HG03460 (cell line): ENCODE measurements at regions not wholly inside any gene's neighbourhood (a gene's known extent, or its start where the extent isn't known, plus 50 kb on each side); places are given as distances from the start of the nearest gene placed in this dataset.

Source experiments
- ATAC-seq: cut with Tn5 transposase; IDR thresholded peaks from one replicate; pipeline ENCODE4 v1.9.1; 2021; ENCODE audit not compliant: unreplicated experiment

DNA sequence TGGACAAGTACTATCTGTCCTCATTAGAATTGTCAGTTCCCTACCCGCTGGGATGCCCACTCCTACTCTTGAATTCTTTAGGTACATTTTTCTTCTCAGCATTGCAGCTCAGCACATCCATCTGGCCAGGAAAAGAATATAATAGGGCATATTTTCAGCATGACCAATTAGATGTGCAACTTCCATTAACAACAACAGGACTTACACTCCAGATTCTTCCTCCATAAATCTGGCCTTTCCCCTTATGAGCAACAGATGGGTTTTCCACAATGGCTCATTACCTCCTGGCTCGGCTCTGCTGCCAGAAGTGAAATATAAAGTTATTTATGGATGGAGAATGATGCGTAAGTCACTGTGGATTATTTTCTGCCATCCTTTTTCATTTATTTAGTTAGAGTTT lies 443.8 kb upstream of the TGFBR2 start:
- no peak for ATAC-seq

DNA sequence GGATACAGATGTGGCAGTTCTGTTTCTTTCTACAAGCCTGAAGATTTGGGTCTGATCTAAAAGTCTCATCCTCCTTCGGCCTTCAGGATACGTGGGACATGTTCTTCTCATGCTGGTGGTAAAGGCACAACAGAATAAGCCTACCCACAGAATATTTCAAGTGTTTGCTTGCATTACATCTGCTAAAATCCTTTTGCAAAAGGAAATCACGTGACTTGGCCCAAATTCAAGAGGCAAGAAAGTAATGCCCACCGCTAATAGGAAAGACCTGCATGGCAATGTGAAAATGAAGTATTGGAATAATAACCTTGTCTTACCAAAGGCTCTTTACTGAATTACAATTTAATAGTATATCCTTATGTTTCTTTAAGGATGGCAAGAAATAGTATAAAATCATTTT lies 439.9 kb upstream of the TGFBR2 start:
- no peak for ATAC-seq

DNA sequence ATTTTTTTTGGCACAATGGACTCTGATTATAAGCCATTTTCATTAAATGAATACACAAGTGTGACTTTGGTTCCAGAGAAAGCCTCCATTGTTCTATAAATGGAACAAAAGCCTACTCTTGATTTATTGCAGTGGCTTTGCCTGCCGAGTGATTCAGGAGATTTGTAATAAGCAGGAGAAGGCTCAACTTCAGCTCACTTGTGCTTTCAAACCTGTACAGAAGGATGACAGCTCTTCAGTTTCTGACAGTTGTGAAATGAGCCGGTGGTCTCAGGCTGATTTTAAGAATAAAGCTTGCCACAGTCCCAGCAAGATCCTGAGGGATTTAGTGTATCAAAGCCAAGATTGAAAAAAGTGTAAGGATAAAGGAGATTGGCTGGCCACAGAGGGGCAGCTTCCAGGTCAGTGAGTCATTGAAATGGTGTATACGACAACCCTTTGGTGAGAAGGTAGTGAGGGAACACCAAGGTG lies 438.8 kb upstream of the TGFBR2 start:
- no peak for ATAC-seq

DNA sequence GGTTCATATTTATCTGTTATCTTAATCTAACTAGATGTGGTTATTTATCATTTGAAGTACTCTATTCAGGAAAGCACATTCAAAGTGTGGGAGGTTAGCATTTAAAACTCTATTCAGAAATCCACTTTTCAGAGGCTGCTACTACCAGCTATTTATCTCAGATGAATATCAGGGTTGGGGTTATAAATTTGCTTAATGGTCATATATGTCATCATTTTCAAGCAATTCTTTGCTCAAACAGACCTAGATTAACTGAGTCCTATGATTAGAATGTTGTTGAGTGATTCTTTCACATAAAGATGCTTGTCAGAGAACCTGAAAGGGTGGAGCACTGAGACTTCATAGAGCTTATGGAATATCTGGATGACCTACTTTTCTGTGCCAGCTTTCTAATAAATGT lies 436.9 kb upstream of the TGFBR2 start:
- no peak for ATAC-seq

DNA sequence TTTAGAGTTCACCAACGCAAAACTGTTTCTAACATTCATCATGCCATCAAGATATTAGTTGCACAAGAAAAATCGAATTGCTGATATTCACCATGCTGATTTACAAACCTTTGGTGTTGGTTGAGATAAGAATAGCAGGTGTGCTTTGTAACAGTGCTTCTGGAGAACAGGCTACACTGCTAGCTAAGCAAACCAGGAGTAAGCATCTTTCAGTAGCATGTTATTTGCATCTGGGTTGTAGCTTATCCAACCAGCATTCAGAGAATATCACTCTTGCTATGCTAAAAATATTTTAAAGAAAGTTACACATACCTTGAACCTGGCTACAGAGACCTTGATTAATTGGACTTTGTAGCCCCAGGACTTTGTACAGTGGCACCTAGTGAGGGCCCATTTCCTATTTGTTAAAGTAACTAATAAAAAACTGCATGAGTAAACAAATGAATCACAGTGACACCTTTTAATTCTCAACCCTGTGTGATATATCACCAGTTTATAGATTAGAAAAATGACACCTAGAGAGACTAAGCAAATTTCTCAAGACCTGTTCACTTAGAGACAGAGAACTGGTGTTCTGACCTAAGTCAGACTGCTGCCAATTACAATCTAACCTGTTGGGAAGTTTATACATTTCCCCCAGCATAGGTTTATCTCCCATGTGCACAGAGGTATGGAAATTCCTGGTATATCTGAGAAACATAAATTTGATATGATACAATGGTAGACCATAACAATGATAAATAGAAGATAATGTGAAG lies 435.5 kb upstream of the TGFBR2 start:
- ATAC-seq: no peak

DNA sequence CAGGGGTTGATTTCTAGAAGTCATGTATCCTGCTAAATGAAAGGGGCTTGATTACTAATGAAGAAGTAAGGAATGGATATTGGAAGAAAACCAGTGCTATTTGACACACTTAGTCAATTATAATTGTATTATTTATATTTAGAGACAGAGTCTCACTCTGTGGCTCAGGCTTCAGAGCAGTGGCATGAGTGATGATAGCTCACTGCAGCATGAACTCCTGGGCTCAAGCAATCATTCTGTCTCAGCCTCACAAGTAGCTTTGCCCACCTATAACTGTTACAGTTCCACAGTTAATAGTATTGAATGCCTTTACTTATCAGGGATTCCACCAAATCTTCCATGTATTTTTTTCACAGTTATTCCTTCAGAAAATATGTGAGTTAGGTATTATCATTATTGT lies 432.0 kb upstream of the TGFBR2 start:
- no peak for ATAC-seq

DNA sequence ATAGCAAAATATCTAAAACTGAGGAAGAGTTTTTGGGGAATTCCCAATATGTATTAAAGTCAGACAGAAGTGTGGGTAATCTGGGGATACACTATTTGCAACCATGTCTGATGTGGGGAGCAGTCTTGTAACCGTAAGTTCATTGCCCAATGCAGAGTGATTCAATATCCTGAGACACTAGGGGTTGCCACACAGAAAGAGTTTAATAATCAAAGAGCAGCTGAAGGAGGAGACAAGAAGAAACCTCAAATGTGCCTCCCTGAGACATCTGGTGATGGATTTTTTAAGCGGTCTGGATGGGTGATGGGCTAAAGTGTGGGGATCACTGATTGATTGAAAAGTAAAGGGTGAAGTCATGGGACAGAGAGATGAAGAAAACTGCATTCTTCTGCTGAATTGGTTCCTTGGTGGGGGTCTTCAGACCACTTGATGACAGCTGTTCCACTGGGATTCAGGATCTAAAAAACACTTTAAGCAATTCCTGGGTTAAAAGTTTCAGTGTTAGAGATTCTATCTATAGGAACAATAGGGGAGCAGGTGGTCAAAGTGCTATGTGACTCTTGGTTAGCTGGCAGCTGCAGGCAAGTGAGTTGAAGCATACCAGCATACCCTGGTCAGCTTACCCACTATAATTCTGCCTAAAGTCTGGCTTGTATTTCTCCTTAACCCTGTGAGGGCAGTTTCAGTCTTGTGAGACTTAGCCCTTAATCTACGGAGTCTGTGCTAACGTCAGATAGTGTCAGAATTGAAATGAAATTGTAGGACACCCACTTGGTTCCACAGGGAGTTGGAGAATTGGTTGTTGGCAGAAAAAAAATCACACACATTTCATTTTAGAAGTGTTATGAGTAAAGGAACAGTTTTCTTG lies 425.9 kb upstream of the TGFBR2 start:
- no peak for ATAC-seq

DNA sequence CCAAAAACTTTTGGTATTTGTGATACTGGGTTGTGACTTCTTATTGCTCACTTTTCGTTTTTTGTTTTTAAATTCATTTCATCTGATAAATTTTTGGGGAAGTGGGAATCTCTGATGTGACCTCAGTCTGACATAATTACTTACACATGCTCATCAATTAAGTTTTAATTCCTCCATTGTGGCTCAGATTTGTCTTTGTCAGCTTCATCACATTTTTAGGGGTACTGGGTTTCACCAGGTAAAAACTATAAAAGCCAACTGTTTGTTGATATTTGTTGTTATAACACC lies 425.3 kb upstream of the TGFBR2 start:
- no peak for ATAC-seq

DNA sequence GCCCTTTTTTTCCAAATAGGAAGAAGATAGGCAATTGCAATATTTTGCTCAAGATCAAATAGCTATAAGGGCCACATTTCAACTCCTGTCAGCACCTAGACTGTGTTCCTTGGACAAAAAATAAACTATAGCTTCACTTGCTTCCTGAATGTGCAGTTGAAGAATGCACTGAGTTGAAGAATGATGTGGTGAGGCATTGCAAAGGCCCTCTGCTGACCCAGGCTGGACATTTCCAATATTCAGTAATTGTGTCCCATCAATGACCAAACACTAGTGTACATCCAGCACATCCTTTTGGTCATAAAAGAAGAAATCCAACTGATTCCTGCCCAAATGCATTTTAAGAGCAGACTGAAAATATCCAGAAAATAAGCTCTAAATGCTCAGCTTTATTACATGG lies 424.8 kb upstream of the TGFBR2 start:
- no peak for ATAC-seq

DNA sequence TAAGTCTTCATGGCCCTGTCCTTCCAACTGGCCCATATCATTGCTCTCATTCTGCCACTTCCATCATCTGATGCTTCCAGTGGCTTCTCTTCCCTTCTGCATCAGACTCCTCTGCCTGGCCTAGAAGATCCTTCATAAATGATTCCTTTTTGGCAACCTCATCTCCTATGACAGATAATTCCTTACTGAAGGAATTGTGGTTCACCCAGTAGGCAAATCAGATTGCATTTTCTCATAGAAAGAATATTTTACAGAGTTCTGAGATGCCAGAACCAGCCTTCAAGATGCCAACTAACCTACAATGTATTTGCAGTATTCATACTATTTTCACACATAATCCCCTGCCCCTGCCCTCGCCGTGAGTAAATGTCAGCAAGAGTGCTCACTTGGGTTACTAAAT lies 423.0 kb upstream of the TGFBR2 start:
- no peak for ATAC-seq

DNA sequence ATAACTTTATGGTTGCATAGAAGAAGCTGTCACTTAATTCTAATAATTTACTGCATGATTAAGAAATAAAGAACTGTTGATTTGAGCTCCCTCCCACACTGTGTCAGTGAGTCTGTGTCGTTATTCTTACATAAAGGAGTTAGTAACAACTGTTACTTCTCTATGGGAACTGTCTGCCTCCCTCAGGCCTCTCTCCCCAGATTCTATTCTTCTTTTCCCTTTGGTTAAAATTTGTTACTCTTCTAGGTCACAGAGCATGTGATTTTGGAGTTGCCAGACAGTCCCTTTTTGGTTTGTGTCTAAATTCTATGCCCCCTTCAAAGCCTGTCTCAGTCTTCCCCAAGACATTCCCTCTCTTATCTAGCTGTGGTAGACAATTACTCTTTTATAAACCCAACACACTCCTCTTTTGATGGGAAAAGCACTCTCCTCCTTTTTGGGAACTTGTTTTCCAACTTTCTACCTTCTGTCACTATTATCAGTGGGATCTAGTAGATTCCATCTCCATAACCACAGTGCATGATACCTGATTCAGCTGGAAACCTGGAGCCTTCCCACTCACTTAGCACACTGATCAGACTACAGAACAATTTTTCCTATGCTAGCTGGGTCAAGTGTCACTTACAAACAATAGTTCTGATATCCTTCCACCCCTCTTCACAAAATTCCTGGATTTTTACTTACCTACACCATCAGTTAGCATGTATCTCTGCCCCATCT lies 422.1 kb upstream of the TGFBR2 start:
- no peak for ATAC-seq

DNA sequence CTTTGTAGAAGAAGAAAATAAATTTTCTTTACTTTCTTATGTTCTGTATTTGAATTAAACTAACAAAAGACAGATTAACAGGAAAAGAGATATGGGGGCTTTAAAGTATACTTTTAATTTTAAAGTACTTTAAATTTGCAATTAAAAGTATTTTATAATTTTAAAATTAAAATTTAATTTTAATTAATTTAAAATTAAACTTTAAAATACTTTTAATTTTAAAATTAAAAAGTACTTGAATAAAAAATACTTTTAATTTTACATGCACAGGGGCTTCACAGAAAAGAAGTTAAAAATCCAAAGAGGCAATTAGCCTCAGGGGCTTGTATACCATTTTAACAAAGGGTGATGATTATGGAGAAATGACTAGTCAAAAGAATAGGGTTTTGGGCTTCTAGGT lies 420.5 kb upstream of the TGFBR2 start:
- ATAC-seq: no peak

DNA sequence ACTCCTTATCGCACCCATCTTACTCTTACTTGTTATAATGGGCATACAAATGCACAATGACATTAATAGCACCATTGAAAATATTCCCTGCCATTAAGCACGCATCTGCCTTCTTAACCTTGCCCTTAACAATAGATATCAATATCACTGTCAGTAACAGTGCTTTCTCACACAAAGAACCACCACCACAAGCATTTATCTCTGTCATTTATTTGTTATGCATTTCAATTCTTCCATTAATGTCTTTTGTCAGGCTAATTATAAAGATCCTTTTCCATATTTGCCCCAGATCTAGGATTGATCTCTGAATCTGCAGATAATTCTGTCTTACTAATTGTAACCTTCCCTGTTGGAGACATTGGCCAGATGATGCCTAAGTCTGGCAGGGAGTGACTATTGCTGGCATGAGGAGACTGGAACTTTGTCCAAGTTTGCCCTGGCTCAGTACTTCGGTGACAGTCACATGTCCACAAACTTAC lies 419.6 kb upstream of the TGFBR2 start:
- ATAC-seq: no peak

DNA sequence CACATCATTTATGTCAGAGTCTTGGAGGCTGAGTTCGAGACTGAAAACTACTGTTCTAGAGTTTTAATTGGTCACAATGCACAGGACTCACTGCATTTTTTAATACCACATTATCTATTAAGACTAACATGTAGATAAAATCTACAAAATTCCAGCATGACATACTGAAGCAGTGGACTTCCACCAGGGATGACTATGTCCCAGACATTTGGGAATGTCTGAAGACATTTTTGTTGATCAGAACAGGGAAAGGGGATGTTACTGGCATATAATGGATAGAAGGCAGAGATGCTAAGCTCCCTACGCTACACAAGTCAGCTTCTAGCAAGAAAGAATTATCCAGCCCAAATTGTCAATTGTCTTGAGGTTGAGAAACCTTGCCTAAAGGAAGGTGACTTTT lies 419.0 kb upstream of the TGFBR2 start:
- ATAC-seq: no peak

DNA sequence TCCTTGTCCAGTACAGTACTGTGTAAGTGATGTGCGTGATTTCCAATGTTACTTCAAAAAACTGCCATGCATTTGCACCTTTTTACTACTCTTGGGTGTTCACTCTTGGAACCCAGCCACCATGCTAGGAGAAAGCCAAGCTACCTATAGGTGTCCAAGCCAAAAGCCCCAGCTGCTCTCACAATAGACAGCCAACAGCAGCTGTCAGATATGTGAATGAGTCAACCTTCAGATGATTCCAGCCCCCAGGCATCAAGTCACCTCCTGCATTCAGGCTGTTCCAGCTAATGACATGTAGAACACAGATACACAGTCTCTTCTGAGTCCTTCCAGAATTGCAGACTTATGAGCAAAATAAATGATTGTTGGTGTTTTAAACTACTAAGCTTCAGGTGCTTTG lies 417.7 kb upstream of the TGFBR2 start:
- no peak for ATAC-seq

DNA sequence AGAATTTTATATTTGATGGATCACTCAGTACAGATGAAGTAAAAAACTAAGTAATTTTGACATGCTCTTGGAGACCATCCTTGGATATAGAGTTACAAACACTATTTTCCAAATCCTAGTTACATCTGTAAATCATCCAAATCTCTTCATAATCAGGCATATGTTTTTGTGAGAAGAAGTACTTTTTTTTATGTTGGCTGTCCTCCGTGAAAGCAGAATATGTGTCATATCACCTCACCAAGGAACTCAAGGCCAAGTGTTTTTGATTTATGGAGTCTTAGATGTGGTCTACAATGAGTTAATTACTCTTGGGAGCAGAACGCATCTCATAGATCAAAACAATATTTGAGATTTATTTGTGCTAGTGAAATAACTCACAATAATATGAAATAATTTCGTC lies 416.5 kb upstream of the TGFBR2 start:
- no peak for ATAC-seq

DNA sequence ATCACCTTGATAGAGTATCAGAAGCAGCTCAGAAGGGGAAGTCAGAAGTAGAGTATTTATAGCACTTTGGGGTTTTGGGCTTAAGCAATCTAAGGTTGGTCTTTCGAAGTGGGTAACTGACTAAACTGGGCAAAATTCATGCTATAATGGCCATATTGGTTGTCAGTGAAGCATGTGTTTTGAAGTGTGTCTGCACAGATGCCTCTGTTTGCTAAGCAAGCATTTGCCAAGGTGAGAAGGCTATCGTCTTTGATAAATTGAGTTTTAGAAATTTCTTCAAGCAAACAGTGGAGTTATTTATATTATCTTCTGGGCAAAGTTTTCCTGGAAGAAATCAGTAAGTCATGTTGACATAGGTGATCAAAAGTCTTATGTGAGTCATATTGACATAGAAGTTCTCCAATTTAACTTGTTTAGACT lies 412.8 kb upstream of the TGFBR2 start:
- ATAC-seq: no peak

DNA sequence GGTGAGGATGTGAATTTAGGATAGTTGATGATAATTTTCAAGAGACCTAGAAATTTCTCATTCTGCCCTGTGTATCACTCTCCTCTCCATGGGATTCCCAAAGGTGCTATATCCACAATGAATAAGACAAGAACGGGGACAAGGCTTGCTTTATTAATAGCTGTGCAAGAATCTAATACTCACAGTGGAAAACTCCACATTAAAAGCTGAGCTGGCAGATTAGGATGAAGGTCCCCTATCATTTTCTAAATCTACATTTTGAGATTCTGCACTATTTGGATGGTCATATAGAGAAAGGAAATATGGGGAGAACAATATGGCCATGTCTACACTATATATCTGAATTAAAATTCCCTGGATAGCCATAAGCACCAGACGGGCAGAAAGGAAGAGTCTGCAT lies 411.0 kb upstream of the TGFBR2 start:
- ATAC-seq: no peak

DNA sequence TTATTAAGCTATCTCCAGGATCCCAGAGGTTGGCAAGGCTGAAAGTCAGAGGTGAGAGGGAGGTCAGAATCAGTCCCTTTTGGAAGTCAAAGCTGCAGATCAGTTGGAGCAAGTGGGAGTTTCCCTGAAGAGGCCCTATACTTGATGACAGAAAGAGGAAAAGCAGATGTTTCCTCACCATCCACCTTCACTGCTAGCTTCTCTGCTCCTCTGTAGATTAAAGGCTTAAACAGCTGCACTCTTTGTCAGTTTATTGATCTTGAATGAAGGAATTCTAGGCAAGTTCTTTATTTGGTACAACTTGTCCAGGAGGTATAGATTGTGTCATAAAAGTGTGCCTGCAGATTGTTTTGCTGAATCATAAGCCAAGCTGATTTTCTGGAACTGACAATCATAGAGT lies 408.2 kb upstream of the TGFBR2 start:
- no peak for ATAC-seq

DNA sequence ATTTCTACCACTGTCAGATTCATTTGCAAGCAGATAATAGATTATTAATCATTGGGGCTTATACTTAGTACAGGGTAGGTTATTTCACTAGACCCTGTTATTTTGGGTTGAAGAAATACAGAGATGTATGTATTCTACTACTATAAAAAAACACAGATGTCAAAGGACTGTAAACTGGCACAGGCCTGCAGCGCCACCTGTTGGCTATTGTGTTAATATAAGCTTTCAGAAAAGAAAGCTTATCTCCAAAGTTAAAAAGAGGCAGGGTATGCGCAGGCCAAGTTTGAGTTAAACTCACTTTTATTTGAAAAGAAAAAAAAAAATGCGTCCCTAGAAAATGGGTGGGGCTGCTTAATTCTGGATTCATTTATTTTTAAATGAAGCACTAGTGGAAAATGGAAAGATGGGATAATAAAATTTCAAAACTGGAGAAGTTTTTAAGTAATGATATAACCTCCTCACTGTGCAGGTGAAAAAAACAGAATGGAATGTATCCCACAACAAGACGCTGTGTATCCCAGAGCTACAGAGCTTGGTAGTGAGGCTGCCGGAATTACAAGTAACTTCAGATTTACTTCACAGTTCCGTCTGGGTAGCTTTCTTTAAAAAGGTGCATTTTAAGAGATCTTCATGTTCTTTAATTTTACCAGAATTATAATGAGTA lies 407.2 kb upstream of the TGFBR2 start:
- ATAC-seq: no peak

DNA sequence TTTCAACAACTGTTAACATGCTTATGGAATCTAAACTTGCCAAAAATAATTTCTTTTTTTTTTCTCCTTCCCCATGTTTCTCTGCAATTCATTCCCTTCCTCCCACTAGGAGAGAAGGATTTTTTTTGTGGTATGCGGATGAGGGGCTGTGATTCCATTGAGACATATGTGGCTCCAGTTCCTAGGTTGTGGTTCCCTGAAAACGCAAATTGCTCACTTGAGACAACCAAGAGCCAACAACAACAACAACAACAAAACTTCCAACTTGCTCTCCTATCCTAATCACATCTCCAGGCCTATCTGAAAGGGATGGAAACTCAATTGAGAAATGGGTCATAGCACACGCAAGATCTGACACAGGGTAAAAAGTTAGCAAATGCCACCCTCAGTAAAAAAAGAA lies 406.5 kb upstream of the TGFBR2 start:
- no peak for ATAC-seq
